Prostate gland (tissue), 2 donors: ENCODE measurements at regions not wholly inside any gene's neighbourhood (a gene's known extent, or its start where the extent isn't known, plus 50 kb on each side); places are given as distances from the start of the nearest gene placed in this dataset.
"Not testable (repeated sequence)": the region's sequence is repeated elsewhere in the genome, so short reads cannot be mapped to it uniquely, and the experiment has no call there.

Experiments used
- DNase-seq: peaks from one replicate; pipeline ENCODE4 v3.0.0-alpha.2; 2019; ENCODE audit warnings: low spot score
- H3K27ac ChIP-seq, 2 donors: fragments of 200-600 bp; sonication (generic); 2 replicates each; pipeline ENCODE4 v1.5.1; 2017 to 2019
- H3K27me3 ChIP-seq: fragments of 200-600 bp; sonication (generic); replicated peaks from 2 replicates; pipeline ENCODE4 v1.5.1; 2019; ENCODE audit not compliant: insufficient read depth
- H3K36me3 ChIP-seq, 2 donors: fragments of 200-600 bp; sonication (generic); 1 replicate in 1 of 2; 2 replicates in 1 of 2; pipeline versions ENCODE4 v1.5.1 to v1.8.1; 2017 to 2019
- H3K4me1 ChIP-seq: fragments of 200-600 bp; sonication (generic); replicated peaks from 2 replicates; pipeline ENCODE4 v1.5.1; 2019
- H3K4me3 ChIP-seq, 2 donors: fragments of 200-600 bp; sonication (generic); 2 replicates each; pipeline ENCODE4 v1.5.1; 2017 to 2019
- H3K9me3 ChIP-seq: fragments of 200-600 bp; sonication (generic); 2 replicates; pipeline ENCODE4 v1.5.1; 2017
- POLR2A ChIP-seq: fragments of 450-650 bp; IDR thresholded peaks from one replicate; pipeline ENCODE4 v1.6.1; 2016; ENCODE audit warnings: antibody characterized with exemption, mild to moderate bottlenecking
- POLR2AphosphoS5 ChIP-seq: sonication (generic); formaldehyde crosslinking; IDR thresholded peaks from one replicate; pipeline ENCODE4 v1.6.1; 2017; ENCODE audit warnings: antibody characterized with exemption
- WGBS: methylation state at CpG from one replicate; pipeline ENCODE4 v1.1.5; 2018; 5-methylcytosine and 5-hydroxymethylcytosine counted together
- intact Hi-C: fragments of 100-400 bp; cut with DNase I; formaldehyde crosslinking; loops from one replicate; pipeline ENCODE4 v1.14.2; 2022
- TF ChIP-seq, protein P1 (sequence below), 4 experiments: fragments of 200-600 bp in 2 of 4; fragments of 450-650 bp in 2 of 4; sonication (generic) in 2 of 4; IDR thresholded peaks; 1 replicate in 3 of 4; 2 replicates in 1 of 4; pipeline ENCODE4 v1.5.1; 2016 to 2019; ENCODE audit warnings: antibody characterized with exemption in 4 of 4, mild to moderate bottlenecking in 2 of 4, moderate library complexity in 2 of 4

DNA sequence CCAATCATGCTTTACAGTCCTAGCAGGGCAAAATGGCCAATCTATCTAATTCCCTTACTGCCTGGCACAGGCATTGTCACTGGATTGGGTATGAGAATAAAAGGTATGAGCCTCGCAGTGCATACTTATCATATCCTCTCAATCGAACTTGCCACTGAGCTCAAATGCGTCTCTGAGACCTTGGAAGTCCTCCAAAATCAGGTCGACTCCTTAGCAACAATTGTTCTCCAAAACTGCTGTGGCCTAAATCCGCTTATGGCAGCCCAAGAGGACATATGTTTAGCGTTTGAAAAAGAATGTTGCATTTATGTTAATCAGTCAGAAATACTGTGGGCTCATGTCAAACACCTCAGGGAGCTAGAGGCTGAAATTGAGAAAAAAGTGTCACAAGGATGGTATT, 69.7 kb downstream of the SPIN4 start:
- intact Hi-C loops: no loop called here
- 64% methylated on average over 6 of the region's 6 CpGs for WGBS
- no peak overlapping the region for H3K4me3 ChIP-seq
- no peak for DNase-seq
- H3K4me1 ChIP-seq: no peaks in the 10 kb centered on the region
- no peak overlapping the region for H3K27ac ChIP-seq
- H3K36me3 ChIP-seq: no peaks in the 10 kb centered on the region
- TF ChIP-seq POLR2A (no peak), POLR2AphosphoS5 (no peak)
- TF ChIP-seq, protein P1, sequence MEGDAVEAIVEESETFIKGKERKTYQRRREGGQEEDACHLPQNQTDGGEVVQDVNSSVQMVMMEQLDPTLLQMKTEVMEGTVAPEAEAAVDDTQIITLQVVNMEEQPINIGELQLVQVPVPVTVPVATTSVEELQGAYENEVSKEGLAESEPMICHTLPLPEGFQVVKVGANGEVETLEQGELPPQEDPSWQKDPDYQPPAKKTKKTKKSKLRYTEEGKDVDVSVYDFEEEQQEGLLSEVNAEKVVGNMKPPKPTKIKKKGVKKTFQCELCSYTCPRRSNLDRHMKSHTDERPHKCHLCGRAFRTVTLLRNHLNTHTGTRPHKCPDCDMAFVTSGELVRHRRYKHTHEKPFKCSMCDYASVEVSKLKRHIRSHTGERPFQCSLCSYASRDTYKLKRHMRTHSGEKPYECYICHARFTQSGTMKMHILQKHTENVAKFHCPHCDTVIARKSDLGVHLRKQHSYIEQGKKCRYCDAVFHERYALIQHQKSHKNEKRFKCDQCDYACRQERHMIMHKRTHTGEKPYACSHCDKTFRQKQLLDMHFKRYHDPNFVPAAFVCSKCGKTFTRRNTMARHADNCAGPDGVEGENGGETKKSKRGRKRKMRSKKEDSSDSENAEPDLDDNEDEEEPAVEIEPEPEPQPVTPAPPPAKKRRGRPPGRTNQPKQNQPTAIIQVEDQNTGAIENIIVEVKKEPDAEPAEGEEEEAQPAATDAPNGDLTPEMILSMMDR (IDR thresholded peaks at IDR 0.05): no peak
- H3K9me3 ChIP-seq: no peaks in the 10 kb centered on the region
- H3K27me3 ChIP-seq: no peaks in the 10 kb centered on the region

DNA sequence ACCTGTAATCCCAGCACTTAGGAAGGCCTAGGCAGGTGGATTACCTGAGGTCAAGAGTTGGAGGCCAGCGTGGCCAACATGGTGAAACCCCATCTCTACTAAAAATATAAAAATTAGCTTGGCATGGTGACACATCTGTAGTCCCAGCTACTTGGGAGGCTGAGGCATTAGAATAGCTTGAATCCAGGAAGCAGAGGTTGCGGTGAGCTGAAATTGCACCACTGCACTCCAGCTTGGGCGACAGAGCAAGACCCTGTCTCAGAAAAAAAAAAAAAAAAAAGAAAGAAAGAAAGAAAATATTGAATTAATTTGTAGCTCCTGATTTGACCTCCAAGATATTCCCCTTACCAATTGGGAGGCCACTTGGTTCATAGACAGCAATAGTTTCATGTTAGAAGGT, 73.7 kb downstream of the SPIN4 start:
- DNase-seq, intact Hi-C loops, H3K36me3 ChIP-seq, H3K27me3 ChIP-seq, H3K4me1 ChIP-seq, H3K9me3 ChIP-seq, H3K4me3 ChIP-seq, H3K27ac ChIP-seq: not testable (repeated sequence)
- WGBS: 100% methylated on average over 3 of the region's 3 CpGs

DNA sequence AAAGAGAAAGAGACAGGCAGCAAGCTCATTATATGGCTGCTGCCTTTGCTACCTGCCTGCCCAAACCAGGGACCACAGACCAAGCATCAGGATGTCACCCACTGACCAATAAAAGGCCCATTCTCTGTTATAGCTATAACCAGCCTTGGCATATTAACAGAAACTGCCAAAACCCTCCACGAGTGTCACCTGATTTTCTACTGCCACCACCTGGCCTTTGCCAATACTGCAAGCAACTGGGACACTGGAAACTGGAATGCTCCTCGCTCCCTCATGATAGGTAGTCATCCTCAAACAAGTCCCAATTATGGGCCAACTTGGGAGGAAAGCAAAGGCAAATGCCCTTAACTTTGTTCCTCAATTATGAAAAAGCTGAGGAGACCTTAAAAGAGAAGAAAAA, 76.0 kb downstream of the SPIN4 start:
- no peaks in the 10 kb centered on the region for H3K9me3 ChIP-seq
- intact Hi-C loops: no loop called here
- no peaks in the 10 kb centered on the region for H3K4me1 ChIP-seq
- no peaks in the 10 kb centered on the region for H3K36me3 ChIP-seq
- DNase-seq: no peak
- 40% methylated on average over 2 of the region's 2 CpGs for WGBS
- H3K4me3 ChIP-seq: no peak overlapping the region
- H3K27ac ChIP-seq: no peak overlapping the region
- no peaks in the 10 kb centered on the region for H3K27me3 ChIP-seq
- TF ChIP-seq POLR2AphosphoS5 (no peak), POLR2A (no peak)
- TF ChIP-seq, protein P1 (IDR thresholded peaks at IDR 0.05): peak in 1 of 4 experiments; percentile 9

DNA sequence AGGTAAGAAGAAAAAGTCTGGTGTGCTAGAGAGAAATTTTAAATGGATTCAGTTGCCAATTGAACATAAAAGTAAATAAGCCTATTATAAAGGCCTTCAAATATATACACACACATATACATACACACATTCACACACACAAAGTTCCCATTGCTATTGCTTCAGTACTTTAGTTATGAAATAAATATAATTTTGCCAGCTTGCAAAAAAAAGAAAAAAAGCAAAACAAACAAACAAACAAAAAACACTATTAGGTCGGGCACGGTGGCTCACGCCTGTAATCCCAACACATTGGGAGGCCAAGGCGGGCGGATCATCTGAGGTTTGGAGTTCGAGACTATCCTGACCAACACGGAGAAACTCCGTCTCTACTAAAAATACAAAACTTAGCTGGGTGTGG, 80.3 kb downstream of the SPIN4 start:
- 93% methylated on average over 8 of the region's 8 CpGs for WGBS
- Histone ChIP-seq H3K27ac (no peak overlapping the region), H3K36me3 (no peaks in the 10 kb centered on the region), H3K4me1 (no peaks in the 10 kb centered on the region), H3K27me3 (no peaks in the 10 kb centered on the region), H3K9me3 (no peaks in the 10 kb centered on the region), H3K4me3 (no peak overlapping the region)
- intact Hi-C loops: no loop called here
- TF ChIP-seq, protein P1 (IDR thresholded peaks at IDR 0.05): no peak
- TF ChIP-seq POLR2AphosphoS5 (no peak), POLR2A (no peak)
- DNase-seq: no peak

DNA sequence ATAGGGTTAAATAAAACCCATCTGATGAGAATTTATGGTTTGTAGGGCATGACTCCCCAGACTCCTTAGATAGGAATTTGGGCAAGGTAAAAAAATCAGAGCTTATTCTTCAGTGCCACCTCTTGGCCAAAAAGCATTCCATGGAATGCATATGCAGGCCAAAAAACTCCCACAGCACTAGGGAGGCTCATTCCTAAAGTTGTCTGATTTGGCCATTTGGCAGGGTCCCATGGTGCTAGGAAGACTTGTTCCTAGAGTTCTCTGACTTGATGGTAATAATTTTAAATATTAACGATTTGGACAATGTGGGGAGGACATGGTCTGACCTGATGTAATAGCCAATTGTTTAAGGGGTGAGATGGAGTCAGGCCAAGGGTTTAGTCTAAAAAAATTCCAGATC, 93.0 kb downstream of the SPIN4 start:
- H3K4me3 ChIP-seq: no peak overlapping the region
- no peaks in the 10 kb centered on the region for H3K9me3 ChIP-seq
- no peaks in the 10 kb centered on the region for H3K36me3 ChIP-seq
- no peak overlapping the region for H3K27ac ChIP-seq
- no peak for TF ChIP-seq POLR2A
- 79% methylated on average over 1 of the region's 1 CpG for WGBS
- no peak for DNase-seq
- H3K27me3 ChIP-seq: no peaks in the 10 kb centered on the region
- intact Hi-C loops: no loop called here
- no peaks in the 10 kb centered on the region for H3K4me1 ChIP-seq

DNA sequence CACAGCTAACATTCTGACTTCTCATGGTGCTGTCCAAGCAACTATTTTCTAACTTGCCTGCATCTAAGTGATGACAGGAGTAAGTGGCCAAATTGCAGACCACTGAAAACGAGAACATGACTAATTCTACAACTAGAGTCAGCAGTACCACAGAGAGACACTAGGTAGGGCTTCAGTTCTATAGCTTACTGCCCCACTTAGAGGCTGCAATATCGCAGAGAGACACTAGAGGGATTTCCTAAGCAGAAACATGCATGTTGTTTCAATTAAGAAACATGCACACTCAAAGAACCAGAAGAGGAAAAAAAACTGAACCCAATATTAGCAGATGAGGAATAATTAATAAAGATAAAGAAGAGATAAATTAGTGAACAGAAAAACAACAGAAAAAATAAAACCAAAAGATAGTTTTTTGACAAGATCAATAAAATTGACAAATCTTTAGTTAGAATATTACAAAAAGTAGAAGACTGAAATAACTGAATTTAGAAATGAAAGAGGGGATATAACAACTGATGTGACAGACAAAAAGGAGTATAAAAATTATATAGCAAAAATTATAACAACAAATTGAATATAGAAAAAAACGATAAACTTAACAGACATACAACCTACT, 100.8 kb downstream of the SPIN4 start:
- Histone ChIP-seq H3K27me3 (no peaks in the 10 kb centered on the region), H3K4me3 (no peak overlapping the region), H3K9me3 (no peaks in the 10 kb centered on the region), H3K27ac (no peak overlapping the region), H3K36me3 (no peaks in the 10 kb centered on the region), H3K4me1 (no peaks in the 10 kb centered on the region)
- intact Hi-C loops: no loop called here
- WGBS: 32% methylated on average over 3 of the region's 3 CpGs
- TF ChIP-seq, protein P1 (IDR thresholded peaks at IDR 0.05): peak; percentile 25 to 77 (median 60)
- TF ChIP-seq POLR2A: no peak
- DNase-seq: peak; percentile 19

DNA sequence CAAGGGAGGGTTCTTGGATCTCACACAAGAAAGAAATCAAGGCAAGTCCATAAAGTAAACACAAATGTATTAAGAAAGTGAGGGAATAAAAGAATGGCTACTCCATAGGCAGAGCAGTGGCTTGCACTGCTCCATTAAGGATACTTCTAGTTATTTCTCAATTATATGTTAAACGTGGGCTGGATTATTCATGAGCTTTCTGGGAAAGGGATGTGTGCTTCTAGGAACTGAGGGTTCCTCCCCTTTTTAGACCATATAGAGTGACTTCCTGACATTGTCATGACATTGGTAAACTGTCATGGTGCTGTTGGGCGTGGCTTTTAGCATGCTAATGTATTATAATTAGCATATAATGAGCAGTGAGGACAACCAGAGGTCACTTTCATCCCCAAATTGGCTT, 108.4 kb downstream of the SPIN4 start:
- intact Hi-C loops: not testable (repeated sequence)
- no CpG with 5 or more reads among the region's 2 CpGs for WGBS

DNA sequence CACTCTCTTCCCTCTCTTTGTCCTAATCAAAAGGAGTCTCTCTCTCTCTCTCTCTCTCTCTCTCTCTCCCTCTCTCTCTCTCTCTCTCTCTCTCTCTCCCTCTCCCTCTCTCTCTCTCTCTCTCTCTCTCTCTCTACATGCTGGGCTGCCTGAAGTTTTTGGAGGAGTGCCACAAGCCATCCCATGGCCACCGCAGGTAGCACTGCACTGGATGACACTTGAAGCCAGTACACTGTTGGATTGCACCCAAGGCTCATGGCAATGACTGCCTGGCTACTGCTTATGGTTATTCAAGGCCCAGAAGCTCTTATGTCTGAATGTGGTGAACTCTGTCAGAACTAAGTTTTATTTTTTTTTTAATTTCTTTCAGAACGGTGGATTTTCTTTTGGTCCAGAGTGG, 115.2 kb downstream of the SPIN4 start:
- H3K36me3 ChIP-seq, H3K4me3 ChIP-seq, H3K4me1 ChIP-seq, DNase-seq, H3K27ac ChIP-seq, H3K27me3 ChIP-seq, intact Hi-C loops, H3K9me3 ChIP-seq: not testable (repeated sequence)
- WGBS: no CpG with 5 or more reads among the region's 2 CpGs

More for the DNA sequence above, 108.4 kb downstream of the SPIN4 start:
- H3K9me3 ChIP-seq, H3K27me3 ChIP-seq, DNase-seq, H3K4me1 ChIP-seq, H3K36me3 ChIP-seq, H3K4me3 ChIP-seq, H3K27ac ChIP-seq: not testable (repeated sequence)

DNA sequence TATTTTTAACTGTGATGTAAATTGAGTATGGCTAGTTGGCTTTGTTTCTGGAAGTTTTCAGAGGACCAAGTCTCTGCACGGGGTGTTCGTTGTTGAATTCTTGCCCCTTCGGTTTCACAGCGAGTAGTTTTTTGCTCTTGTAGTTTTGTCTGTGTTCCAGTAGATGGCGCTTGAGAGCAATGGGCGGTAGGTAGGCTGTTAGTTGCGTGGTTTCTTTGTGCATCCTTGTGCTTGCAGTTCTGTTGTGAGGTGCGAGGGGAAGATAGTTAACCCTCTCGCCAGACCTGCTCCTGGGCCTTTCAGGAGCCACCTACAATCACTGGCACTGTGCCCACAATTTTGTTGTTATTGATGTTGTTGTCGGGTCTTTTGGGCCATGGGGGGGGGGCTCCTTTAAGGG, 118.1 kb downstream of the SPIN4 start:
- no CpG with 5 or more reads among the region's 10 CpGs for WGBS
- H3K4me3 ChIP-seq, intact Hi-C loops, H3K27ac ChIP-seq, H3K9me3 ChIP-seq, H3K4me1 ChIP-seq, DNase-seq, H3K27me3 ChIP-seq, H3K36me3 ChIP-seq: not testable (repeated sequence)
